GM18517 (cell line): ENCODE measurements at regions not wholly inside any gene's neighbourhood (a gene's known extent, or its start where the extent isn't known, plus 50 kb on each side); places are given as distances from the start of the nearest gene placed in this dataset.

Experiments
- ATAC-seq: cut with Tn5 transposase; IDR thresholded peaks from one replicate; pipeline ENCODE4 v1.9.1; 2021; ENCODE audit warnings: mild to moderate bottlenecking, moderate library complexity; ENCODE audit not compliant: unreplicated experiment

DNA sequence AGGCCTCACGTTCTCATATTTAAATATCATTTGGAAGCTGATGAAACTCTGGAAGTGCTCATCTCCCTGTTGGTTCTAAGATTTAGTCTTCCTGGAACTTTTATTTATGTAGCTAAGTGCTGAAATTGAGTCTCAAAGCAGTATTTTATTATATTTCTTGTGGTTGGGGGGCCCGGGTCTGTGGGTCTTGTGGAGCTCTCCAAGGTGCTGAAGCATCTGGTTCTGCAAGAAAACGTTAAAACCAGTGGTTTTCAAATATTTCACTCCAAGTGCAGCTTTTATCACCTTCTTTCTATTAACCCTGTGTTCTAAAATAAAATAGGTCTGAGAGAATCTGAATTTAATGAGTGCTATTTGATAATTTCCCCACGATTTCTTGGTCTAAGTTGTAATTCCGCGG lies 1404.8 kb downstream of the TBC1D22A start:
- ATAC-seq = no peak

- no peak for ATAC-seq
These were observed 1398.8 kb downstream of the TBC1D22A start for GRCh38 chr22:48161298-48161697.

DNA sequence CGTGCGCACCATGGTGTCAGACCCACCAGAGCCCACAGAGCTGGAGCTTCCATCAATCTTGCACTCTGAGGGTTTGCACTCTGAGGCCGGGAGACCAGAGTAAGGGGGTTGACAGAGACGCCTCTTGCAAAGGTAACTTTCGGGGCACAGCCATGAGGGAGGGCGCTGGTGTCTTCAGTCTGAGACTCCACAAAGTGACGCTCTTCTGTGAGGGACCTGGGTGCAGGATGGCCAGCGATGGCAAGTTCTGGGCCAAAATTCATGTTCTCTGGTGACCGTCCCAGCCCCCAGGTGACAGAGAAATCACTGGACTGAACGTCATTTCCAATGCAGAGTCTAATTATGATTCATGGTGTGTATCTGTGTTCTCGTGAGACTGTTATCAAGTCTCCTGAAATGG lies 1395.2 kb downstream of the TBC1D22A start:
- ATAC-seq = no peak

- ATAC-seq = no peak
These were observed 1394.3 kb downstream of the TBC1D22A start for GRCh38 chr22:48156603-48157355.

- no peak for ATAC-seq
These were observed 1393.0 kb downstream of the TBC1D22A start for GRCh38 chr22:48155446-48155845.

GRCh38 chr22:48154943-48155240 lies 1392.4 kb downstream of the TBC1D22A start:
- no peak for ATAC-seq

DNA sequence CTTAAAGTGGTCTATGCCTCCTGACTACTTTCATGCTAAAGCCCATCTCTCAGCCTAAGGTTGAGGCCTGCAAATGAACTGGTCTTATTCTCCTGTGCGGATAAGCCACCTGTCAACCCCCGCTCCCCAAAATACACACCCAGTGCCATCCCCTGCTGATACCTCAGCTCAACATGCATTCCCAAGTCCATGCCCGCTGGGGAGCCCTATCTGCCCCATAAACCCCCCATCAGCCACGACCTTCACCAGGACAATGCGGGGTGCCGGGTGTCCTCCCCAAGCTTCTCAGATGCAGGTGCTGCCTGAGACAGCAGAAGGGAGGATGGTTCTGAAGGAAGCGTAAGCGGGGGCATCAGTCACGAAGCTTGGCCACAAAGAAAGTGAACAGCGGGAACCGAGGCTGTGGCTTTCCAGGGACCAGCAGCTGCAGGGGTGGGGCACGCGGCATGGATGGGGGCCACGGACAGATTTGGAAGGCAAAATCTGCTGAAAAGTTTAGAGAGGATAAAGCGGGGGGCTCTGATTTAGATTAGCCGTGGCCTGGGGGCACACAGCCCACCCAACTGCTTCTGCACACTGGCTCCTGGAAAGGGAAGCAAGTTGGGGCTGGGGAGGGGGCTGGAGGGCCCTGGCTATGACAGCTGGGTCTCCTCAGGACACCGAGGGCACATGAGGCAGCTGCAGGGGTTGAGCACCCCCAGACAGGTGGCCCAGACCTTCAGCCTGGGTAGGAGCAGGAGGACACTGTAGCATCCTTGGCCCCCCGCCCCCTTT lies 1391.9 kb downstream of the TBC1D22A start:
- no peak for ATAC-seq

GRCh38 chr22:48153726-48154125 lies 1391.3 kb downstream of the TBC1D22A start:
- ATAC-seq = no peak

DNA sequence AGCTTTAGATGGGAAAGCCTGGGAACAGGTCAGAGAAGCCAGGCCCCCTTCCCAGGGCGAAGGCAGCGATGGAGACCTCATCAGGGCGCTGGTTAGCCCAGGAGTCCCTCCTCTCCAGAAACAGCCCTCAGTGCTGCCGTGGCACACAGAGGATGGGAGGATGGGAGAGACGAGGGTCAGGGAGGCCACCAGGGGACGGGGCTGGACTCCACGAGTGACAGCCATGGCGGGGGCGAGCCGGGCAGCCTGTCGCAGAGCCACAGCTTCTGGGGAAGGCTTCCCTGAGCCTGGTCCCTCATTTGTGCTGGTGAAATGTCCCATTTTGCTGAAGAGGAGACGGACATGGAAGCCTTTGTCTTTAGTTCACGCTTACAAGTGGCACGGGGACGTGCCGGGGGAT lies 1390.5 kb downstream of the TBC1D22A start:
- ATAC-seq = no peak

- no peak for ATAC-seq
These were observed 1389.8 kb downstream of the TBC1D22A start for GRCh38 chr22:48152164-48152775.

DNA sequence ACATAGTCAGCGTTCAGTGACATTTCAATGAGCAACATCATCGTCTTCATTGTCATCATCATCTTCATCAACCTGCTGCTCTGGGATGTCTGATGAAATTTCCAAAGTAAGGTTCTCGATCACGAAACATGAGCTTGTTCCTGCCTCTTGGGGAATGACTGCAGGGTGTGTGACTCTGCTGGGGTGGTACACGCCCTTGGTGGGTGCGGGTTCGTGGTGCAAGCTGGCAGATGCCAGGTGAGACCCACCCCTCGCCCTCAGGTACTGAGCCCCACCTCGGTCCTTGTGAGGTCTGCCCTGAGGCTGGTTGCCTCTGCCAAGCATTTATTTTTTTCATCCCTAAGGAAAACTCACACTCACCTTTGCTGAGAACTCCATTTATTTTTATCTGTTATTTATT lies 1389.2 kb downstream of the TBC1D22A start:
- no peak for ATAC-seq

DNA sequence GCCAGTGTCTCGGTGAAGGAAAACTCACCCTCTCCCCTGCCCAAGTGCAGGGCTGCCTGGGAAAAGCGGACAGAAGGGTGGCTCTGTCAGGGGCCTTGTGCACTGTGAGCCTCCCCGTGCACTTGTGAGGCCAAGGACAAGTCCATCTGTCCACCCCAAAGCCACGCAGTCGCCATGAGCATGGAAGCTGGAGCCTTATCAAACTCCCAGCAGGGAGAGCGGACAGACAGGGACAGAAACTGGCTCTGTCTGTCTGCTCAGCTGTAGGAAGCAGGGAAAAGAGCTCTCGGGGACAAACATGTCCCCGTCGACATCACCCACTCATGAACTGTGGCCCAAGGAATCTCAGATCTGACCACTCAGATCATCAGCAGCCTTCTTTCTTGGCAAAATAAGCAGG lies 1385.4 kb downstream of the TBC1D22A start:
- no peak for ATAC-seq

DNA sequence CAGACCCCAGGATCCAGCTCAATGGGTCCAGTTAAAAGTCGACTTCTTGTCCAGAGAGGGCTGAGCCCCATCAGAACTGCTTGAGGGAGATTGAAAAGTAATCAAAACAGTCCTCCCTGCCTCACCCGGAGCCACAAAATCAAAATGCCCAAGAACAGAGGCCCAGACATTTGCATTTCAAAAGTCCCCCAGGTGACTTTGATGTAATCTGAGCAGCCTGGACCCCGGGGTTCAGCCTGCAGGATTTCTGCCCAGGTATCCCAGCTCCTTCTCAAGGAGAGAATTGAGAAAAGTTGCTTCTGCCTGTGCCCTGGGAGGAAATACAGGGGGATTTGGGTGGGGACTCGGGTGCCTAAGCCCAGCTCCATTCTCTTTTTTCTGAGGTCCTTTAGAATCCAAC lies 1385.0 kb downstream of the TBC1D22A start:
- ATAC-seq = no peak

DNA sequence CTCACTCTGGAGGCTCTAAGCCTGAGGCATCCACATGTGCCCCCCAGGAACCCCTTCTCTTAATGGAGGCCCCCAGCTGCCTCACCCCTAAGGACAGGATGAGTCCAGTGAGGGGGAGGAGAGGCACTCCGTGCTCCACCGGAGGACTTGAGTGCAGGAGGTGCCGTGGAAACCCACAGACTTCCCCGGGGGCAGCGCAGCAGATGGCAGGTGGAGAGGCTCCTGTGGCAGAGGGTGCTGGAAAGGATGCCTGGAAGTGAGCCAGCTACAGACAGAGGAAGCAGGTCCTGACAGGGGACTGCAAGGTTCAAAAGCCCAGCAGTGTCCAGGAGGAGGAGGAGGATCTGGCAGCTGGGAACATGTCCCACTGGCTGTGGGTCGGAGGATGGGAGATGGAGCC lies 1384.0 kb downstream of the TBC1D22A start:
- no peak for ATAC-seq

GRCh38 chr22:48145738-48146137 lies 1383.3 kb downstream of the TBC1D22A start:
- no peak for ATAC-seq

DNA sequence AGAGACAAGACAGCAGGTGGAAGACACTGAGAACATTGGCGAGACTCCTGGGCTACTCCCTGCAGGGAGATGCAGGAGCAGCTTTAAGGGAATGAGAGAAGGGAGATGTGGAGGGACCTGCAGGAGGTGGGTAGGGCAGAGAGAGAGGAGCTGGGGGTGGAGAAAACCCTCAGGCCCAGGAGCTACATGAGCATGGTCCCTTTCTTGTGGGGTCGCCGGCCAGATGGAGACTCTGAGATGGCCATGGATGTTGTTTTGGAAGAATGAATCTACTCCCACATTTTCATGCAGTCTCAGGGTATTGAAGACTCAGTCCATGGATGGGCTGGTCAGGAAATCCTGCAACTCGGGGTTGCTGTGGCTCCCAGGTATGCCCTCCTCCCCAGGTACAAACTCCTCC lies 1381.9 kb downstream of the TBC1D22A start:
- ATAC-seq = no peak

GRCh38 chr22:48143856-48144255 lies 1381.4 kb downstream of the TBC1D22A start:
- no peak for ATAC-seq

DNA sequence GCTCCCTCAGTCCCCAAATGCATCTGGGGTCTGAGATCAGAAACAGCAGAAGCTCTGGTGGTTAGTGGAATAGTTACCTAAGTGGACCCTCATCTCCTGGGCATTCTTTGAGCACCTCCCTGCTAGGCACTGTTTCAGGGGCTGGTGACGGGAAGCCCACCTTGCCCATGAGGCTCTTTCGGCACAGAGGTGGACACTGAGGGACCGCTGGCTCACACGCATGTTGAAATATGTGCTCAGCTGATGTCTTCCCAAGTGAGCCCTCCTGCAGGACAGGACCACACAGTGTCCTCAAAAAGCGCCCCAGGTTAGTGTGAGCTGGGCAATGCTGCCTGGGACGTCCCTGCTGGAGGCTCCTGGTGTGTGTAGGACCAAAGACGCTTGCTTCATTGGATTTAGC lies 1379.9 kb downstream of the TBC1D22A start:
- ATAC-seq = no peak

GRCh38 chr22:48141301-48141700 lies 1378.9 kb downstream of the TBC1D22A start:
- ATAC-seq = no peak

DNA sequence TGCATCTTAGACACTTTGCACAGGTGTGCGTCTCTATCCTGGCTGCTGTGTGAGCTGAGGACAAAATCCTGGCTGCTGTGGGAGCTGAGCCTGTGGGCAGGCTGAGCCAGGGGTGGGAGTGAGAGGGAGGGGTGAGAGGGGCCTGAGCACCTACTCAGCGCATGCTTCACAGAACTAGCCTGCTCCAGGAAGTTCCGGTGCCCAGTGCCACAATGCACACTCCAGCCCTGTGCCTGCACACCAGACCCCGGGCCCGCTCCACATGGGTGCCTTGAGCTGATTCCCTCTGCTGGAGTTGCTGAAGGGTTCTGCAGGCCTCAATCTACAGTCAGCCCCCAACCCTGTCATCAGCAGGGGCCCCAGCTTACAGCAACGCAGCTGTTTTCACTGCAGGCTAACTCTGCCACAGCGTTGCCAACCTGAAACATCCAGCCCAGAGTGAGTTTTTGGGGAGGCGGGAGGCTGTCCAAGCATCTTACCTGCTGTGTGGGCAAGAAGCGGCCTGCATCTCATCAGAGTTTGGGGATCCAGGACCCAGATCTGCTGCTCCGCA lies 1377.9 kb downstream of the TBC1D22A start:
- ATAC-seq = no peak

DNA sequence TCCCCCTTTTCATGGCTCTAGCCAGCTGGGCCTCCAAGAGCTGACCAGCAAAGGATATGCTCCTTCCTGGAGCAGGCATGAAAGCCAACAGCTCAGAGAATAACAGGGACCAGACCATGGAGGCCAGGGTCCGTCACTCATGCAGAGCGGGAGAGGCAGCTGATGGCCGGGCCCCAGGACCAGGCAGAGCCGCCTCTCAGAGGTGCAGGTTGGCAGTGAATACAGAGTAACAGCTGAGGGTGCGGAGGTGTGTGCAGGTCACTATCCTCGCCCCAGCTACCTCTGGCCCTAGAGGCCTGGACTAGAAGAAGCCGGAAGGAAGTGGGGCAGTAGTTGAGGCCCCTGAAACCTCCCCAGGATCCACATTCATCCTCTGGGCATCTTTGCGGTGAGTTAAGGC lies 1377.3 kb downstream of the TBC1D22A start:
- no peak for ATAC-seq

GRCh38 chr22:48138855-48139254 lies 1376.4 kb downstream of the TBC1D22A start:
- no peak for ATAC-seq
